Midbrain (tissue), 1 donor: ENCODE measurements at regions not wholly inside any gene's neighbourhood (a gene's known extent, or its start where the extent isn't known, plus 50 kb on each side); places are given as distances from the start of the nearest gene placed in this dataset.

Experiments
- DNase-seq: peaks from one replicate; lab custom pipeline; 2025; lab: John Stamatoyannopoulos, UW

- DNase-seq = no peak
These were observed 226.8 kb downstream of the C6orf118 start for GRCh38 chr6:165082636-165083035.

- DNase-seq = no peak
These were observed 227.4 kb downstream of the C6orf118 start for GRCh38 chr6:165081944-165082532.

GRCh38 chr6:165077876-165078275 is 231.5 kb downstream of the C6orf118 start:
- no peak for DNase-seq

- DNase-seq = no peak
These were observed 237.5 kb downstream of the C6orf118 start for GRCh38 chr6:165071906-165072305.

- no peak for DNase-seq
These were observed 248.7 kb downstream of the C6orf118 start for GRCh38 chr6:165060720-165061119.

GRCh38 chr6:165059032-165059431 is 250.4 kb downstream of the C6orf118 start:
- DNase-seq = no peak

GRCh38 chr6:165056292-165056691 is 253.1 kb downstream of the C6orf118 start:
- no peak for DNase-seq

- DNase-seq = no peak
These were observed 254.2 kb downstream of the C6orf118 start for GRCh38 chr6:165055231-165055630.

- no peak for DNase-seq
These were observed 256.6 kb downstream of the C6orf118 start for GRCh38 chr6:165052561-165053480.

GRCh38 chr6:165049362-165049761 is 260.0 kb downstream of the C6orf118 start:
- peak; percentile 3 for DNase-seq

- no peak for DNase-seq
These were observed 261.5 kb downstream of the C6orf118 start for GRCh38 chr6:165047952-165048351.

GRCh38 chr6:165045631-165046030 is 263.8 kb downstream of the C6orf118 start:
- DNase-seq = no peak

GRCh38 chr6:165042912-165043311 is 266.5 kb downstream of the C6orf118 start:
- DNase-seq = no peak

- no peak for DNase-seq
These were observed 269.0 kb downstream of the C6orf118 start for GRCh38 chr6:165040440-165040839.

GRCh38 chr6:165034271-165034741 is 275.1 kb downstream of the C6orf118 start:
- DNase-seq = no peak

- no peak for DNase-seq
These were observed 277.9 kb downstream of the C6orf118 start for GRCh38 chr6:165031502-165031901.

GRCh38 chr6:165025040-165025439 is 284.4 kb downstream of the C6orf118 start:
- DNase-seq = no peak

- no peak for DNase-seq
These were observed 289.7 kb downstream of the C6orf118 start for GRCh38 chr6:165019681-165020080.

- no peak for DNase-seq
These were observed 293.7 kb downstream of the C6orf118 start for GRCh38 chr6:165015676-165016075.

GRCh38 chr6:165013701-165014100 is 295.7 kb downstream of the C6orf118 start:
- no peak for DNase-seq

GRCh38 chr6:165012183-165012582 is 297.2 kb downstream of the C6orf118 start:
- no peak for DNase-seq

GRCh38 chr6:165010556-165011535 is 298.6 kb downstream of the C6orf118 start:
- DNase-seq = no peak
